ENCODE measurements at regions not wholly inside any gene's neighbourhood (a gene's known extent, or its start where the extent isn't known, plus 50 kb on each side); places are given as distances from the start of the nearest gene placed in this dataset.

DNA sequence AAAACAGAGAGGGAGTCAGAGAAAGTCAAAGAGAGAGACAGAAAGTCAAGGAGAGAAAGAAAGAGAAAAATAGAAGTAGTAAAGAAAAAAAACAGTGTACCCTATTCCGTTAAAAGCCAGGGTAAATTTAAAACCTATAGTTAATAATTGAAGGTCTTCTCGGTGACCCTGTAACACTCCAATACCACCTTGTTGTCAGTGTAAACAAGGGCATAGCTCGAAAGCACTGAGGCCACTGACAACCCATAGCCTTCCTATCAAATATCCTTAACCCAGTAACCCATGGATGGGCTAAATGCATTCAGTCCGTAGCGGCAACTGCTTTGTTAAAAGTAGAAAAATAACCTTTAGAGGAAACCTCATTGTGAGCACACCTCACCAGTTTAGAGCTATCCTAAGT lies 100.4 kb downstream of the ZNF467 start:
- Histone ChIP-seq H4K5ac (ENCODE audit: insufficient read length, low read depth, low read length) (no peak overlapping the region), H3K27ac (ENCODE audit: low read depth, low read length) (no peak overlapping the region), H3K14ac (ENCODE audit: insufficient read length) (no peak overlapping the region), H3K4ac (replicated peaks; ENCODE audit: insufficient read length, low read depth, low read length) (no peak overlapping the region), H3K23ac (ENCODE audit: insufficient read length) (no peak overlapping the region), H3K4me3 (ENCODE audit: extremely low read depth in 1 of 4, insufficient read depth in 2 of 4, low read depth in 3 of 4, low read length in 4 of 4) (no peak overlapping the region), H2BK20ac (ENCODE audit: low read length) (no peak overlapping the region), H3K56ac (replicated peaks; ENCODE audit: insufficient read length, low read depth, low read length) (no peak overlapping the region), H3K27me3 (replicated peaks in 1 of 4; ENCODE audit: control insufficient read depth in 3 of 4, extremely low read depth in 1 of 4, insufficient read depth in 3 of 4, low read length in 3 of 4) (no peaks in the 10 kb centered on the region), H4K8ac (ENCODE audit: extremely low read depth, insufficient read depth, low read length) (no peak overlapping the region), H3K18ac (ENCODE audit: extremely low read depth, low read length) (no peak overlapping the region), H4K91ac (replicated peaks; ENCODE audit: insufficient read length, low read length) (no peak overlapping the region), H3K4me1 (replicated peaks in 1 of 4; ENCODE audit: control insufficient read depth in 3 of 4, insufficient read depth in 4 of 4, low read length in 3 of 4) (no peaks in the 10 kb centered on the region), H2BK15ac (ENCODE audit: low read length) (no peak overlapping the region), H4K20me1 (replicated peaks in 1 of 2; ENCODE audit: control insufficient read depth in 1 of 2, insufficient read depth in 2 of 2, low read length in 2 of 2) (no peaks in the 10 kb centered on the region), H2BK12ac (ENCODE audit: low read depth, low read length) (no peak overlapping the region), H2BK5ac (ENCODE audit: low read depth, low read length) (no peak overlapping the region), H3K36me3 (ENCODE audit: control insufficient read depth in 2 of 4, insufficient read depth in 4 of 4, low read length in 3 of 4) (no peaks in the 10 kb centered on the region), H3K9me3 (ENCODE audit: insufficient read depth in 2 of 2, low read depth in 1 of 2, low read length in 1 of 2) (no peaks in the 10 kb centered on the region), H3K79me2 (ENCODE audit: control insufficient read depth in 1 of 2, insufficient read depth in 2 of 2, low read length in 2 of 2) (no peaks in the 10 kb centered on the region), H3K79me1 (ENCODE audit: low read depth, low read length) (no peaks in the 10 kb centered on the region), H3K23me2 (ENCODE audit: low read depth, low read length) (no peaks in the 10 kb centered on the region), H2BK120ac (replicated peaks; ENCODE audit: low read depth, low read length) (no peak overlapping the region), H2AK5ac (ENCODE audit: low read depth, low read length) (no peak overlapping the region), H2AFZ (ENCODE audit: low read length) (no peak overlapping the region), H3K4me2 (ENCODE audit: insufficient read depth in 1 of 2, low read depth in 2 of 2, low read length in 2 of 2) (no peak overlapping the region), H3K9ac (replicated peaks in 1 of 4; ENCODE audit: extremely low read depth in 1 of 4, low read depth in 3 of 4, low read length in 3 of 4) (no peak overlapping the region)
- ChIA-PET POLR2A (ENCODE audit: partially characterized antibody) (no interaction called here), CTCF (ENCODE audit: partially characterized antibody) (interaction anchor here (0.6 to 3.3 kb wide), 6 partner anchors 9 to 69 kb away, joined by 3 to 21 read pairs (median 4); no protein-coding TSS in a partner anchor)
- DNase-seq (ENCODE audit: low read depth in 1 of 2, low spot score in 2 of 2) (no peak), FAIRE-seq (no peak)
- 94% methylated on average over 5 of the region's 5 CpGs; no CpG with 5 or more reads in 1 of the 2 experiments for WGBS, 2 experiments (ENCODE audit: extremely low coverage in 1 of 2, insufficient coverage in 1 of 2, insufficient read length in 1 of 2, insufficient replicate concordance in 2 of 2, low coverage in 1 of 2, low lambda C conversion rate in 2 of 2, missing lambda C conversion rate in 1 of 2)
- TF ChIP-seq, protein P1, sequence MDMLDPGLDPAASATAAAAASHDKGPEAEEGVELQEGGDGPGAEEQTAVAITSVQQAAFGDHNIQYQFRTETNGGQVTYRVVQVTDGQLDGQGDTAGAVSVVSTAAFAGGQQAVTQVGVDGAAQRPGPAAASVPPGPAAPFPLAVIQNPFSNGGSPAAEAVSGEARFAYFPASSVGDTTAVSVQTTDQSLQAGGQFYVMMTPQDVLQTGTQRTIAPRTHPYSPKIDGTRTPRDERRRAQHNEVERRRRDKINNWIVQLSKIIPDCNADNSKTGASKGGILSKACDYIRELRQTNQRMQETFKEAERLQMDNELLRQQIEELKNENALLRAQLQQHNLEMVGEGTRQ (IDR thresholded peaks at IDR 0.05; ENCODE audit: low read length), result no peak
- TF ChIP-seq SRF (IDR thresholded peaks at IDR 0.05; ENCODE audit: low read depth, low read length) (no peak), ATF3 (IDR thresholded peaks at IDR 0.05; ENCODE audit: insufficient read depth, low read depth, low read length) (no peak), TAF1 (IDR thresholded peaks at IDR 0.05; ENCODE audit: low read depth, low read length) (no peak), KDM1A (IDR thresholded peaks at IDR 0.05; ENCODE audit: borderline replicate concordance, low read length) (no peak), KDM4A (IDR thresholded peaks at IDR 0.05; ENCODE audit: low read depth, low read length, severe bottlenecking) (no peak), ASH2L (IDR thresholded peaks at IDR 0.05; ENCODE audit: low read length) (no peak), NRF1 (IDR thresholded peaks at IDR 0.05; ENCODE audit: low read depth, low read length) (no peak), EP300 (IDR thresholded peaks at IDR 0.05; ENCODE audit: borderline replicate concordance in 1 of 2, low read depth in 2 of 2, low read length in 2 of 2) (no peak), CBX5 (IDR thresholded peaks at IDR 0.05; ENCODE audit: low read depth, low read length) (no peak)

Data from H1 (cell line).